ENCODE measurements at regions not wholly inside any gene's neighbourhood (a gene's known extent, or its start where the extent isn't known, plus 50 kb on each side); places are given as distances from the start of the nearest gene placed in this dataset.

DNA sequence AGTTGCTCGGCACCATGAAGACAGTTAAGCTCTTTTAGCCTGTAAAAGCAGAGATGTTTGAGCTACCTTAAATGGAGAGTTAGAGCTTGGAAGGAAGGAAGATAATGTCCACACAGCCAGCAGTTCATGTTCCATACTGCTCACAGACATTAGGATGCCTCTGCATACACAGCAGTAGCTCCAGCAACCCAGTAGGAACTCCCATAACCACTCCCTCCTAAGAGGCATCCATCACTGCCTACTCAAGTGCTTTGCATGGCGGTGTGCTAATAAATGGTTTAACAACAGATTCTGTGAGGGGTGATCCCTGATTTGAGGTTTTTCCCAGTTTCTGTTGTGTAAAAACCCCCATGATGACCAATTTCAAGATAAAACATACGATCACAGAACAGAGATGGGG lies 286.4 kb downstream of the HACE1 start:
- no peak for DNase-seq (ENCODE audit: low spot score)

DNA sequence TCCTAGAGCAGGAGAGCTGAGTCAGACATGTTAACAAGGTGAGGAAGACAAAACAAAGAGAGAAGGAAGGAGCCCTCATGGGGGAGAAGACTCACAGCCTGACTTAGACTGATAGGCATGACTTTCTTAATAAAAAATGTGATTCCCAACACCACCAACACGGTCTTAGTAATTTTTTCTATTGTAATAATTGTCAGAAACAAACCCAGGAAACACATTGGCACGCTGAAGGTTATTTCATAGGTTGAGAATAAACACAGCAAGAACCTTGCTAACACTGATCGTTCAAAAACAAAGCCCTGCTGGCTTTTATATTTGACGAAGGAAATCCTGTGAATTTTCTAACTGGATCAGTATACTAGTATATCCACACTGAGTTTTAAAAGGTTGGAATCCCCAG lies 286.8 kb downstream of the HACE1 start:
- DNase-seq (ENCODE audit: low spot score) = no peak

DNA sequence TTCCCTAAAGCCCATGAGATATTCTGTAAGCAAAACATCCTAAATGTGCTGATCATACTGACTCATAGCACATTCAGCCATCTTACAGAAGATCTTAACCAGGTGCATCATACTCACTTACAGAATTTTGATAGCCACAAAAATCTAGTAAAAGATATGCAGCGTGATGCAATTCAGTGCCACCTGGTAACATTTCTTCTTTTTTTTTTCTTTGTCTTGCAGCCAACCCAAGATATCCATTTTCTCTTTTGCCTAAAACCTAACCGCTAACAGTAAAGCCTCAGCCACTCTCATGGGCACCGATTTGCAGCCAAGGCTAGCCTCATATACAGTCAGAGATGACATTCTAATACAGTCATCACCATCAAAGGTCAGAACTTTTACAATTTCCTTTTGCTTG lies 293.3 kb downstream of the HACE1 start:
- DNase-seq (ENCODE audit: low spot score) = no peak

DNA sequence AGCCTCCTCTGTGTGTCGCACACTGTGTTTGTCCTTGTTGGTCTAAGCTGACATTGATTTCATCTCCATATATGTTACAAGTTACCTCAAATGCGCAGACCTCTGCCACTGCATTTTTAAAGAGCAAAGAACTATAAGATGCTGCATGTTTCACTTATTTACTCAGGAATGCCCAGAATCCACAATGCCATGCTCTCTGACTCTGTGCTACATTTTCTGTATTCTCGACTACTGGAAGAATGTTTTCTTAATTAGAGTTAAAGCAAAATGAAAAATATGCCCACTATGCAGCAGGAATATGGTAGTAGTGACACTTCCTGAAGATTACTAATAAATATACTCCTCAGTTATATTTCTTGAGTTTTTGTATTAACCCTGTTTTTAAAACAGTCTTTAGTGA lies 296.4 kb downstream of the HACE1 start:
- DNase-seq (ENCODE audit: low spot score) = no peak

DNA sequence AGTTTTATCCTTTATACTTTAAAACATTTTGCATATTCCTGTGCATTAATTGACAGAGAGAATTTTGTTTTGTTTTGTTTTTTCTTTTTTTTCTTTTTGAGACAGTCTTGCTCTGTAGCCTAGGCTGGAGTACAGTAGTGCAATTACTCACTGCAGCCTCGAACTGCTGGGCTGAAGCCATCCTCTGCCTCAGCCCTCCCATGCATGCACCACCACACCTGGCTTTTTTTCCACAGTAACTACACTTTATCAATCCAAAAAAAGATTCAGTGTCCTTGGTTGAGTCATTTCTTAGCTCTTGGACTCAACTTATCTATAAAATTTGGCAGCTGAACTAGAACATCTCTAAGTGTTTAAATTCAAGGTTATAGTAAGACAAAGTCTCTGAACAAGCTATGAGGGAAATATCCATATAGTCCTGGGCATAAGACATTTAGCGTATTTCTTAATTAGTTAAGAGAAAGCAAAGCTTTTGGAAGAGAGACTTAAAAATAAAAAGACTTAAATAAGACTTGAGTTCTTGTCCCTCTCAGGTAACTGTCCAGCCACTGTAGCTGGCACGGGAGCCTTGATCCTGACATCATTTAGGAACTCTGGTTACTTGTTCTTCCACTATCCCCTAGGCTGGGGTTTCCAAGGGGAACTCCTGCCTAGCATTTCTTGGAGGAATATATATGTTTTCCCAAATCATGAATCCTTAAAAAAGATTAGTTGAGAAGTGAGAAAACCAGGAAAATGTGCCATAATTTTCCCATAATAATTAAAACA lies 300.1 kb downstream of the HACE1 start:
- no peak for DNase-seq (ENCODE audit: low spot score)

DNA sequence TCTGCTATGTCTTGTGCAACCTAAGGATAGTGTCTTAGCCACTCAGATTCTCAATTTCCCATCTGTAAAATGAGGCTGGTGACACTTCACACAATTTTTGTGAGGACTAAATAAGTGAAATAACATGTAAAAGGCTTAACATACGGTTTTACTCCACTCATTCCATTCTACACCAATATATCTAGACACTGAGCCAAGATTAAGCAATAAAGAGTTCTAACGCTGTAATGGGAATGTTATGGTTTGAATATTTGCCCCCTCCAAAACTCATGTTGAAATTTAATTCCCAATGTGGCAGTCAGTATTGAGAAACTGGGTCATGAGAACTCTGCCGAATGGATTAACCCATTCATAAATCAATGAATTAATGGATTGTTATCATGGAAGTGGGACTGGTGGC lies 301.0 kb downstream of the HACE1 start:
- no peak for DNase-seq (ENCODE audit: low spot score)

DNA sequence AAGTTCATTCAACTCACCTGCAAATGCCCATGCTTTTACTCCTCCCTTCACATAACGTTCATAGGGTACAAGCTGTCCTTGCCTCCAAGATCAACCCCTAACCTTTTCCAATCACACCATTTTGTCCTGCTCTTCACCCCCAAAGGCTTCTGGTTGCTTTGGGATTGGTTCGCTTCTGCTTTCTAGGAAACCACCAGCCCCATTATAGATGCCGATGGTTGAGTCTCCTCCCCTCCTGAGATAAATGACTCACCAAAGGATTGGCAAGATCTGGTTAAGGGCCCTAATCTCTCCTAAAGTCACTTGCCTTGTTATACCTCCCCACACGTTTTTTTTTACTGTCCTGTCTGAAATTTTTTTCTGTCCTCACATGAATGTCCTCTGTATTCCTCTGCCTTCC lies 311.4 kb downstream of the HACE1 start:
- DNase-seq (ENCODE audit: low spot score) = no peak

DNA sequence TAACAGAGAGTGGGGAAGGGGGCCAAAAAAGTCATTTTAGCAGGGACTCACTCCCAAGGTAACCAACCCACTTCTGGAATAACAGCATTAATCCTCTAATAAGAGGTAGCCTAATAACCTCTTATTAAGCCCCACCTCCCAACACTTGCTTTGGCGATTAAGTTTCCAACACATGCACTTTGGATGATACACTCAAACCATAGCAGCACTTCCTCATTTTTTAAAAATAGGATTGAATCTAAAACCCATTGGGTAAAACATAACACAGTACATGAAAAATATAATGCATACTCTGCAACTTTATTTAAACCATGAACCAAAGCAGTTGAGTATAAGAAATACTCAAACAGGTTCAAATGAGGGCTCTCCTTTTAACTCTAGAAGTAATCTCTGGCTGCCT lies 318.3 kb downstream of the HACE1 start:
- no peak for DNase-seq (ENCODE audit: low spot score)

DNA sequence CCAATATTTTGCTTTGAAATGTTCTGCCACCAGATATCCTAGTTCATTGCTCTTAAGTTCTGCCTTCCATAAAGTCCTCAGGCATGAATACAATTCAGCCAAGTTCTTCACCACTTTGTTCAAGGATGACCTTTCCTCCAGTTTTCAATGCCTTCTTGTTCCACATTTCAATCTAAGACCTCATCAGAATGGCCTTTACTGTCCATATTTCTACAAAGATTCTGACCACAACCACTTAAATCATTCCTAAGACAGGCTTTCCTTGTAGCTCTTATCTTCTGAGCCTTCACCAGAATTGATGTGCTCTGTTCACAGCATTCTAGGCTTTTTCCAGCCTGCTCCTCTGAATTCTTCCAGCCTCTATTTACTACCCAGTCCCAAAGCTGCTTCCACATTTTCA lies 319.0 kb downstream of the HACE1 start:
- DNase-seq (ENCODE audit: low spot score) = no peak

DNA sequence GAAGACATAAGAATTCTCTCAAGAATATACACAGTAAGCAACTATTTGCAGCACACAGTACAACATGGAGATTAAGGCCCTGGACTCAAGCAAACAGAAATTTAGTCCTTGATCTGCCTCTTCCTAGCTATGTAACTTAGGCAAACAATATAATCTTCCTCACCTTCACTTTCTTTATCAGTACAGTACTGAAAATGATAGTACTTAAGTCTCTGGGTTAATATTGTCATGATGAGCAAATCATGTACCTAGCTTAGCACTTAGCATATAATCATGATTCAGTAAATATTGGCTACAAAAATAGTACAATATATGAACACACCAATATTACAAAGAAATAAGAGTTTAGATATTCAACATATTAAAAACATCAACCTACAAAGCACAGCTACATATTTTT lies 320.5 kb downstream of the HACE1 start:
- DNase-seq (ENCODE audit: low spot score) = no peak

DNA sequence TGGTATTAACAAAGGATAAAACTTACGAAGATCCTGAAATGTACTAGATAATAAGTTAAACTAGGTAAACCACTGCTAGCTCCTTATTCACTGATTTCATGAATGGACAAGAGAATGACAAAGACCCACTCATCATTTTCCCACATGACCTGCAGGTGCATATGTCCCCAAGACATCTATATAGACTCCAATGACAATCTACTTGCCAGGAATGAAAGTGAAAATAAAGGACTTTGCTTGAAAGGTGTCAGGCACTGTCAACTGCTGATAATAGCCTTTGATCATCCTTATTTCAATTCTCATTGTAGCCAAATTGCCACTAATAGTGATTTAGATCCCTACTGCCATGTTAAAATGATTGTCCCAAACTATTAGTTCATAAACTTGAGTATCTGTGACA lies 321.8 kb downstream of the HACE1 start:
- no peak for DNase-seq (ENCODE audit: low spot score)

DNA sequence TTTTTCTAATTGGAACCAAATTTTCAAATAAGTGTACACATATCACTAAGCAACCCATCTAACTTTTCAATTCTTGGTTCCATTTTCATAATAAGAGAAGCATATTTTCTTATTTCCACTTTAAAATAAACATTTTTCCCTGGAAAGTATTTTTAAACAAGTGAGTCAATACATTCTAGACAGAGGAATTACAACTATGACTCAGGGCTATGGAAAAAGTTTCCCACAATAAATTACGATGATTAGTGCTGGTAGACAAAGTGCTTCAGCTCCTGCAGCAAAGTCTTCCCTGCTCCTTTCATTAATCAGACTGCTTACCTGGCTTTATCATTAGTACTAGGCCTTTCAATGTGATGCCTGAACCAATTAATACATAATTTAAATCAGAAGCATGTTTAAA lies 322.5 kb downstream of the HACE1 start:
- DNase-seq (ENCODE audit: low spot score) = no peak

DNA sequence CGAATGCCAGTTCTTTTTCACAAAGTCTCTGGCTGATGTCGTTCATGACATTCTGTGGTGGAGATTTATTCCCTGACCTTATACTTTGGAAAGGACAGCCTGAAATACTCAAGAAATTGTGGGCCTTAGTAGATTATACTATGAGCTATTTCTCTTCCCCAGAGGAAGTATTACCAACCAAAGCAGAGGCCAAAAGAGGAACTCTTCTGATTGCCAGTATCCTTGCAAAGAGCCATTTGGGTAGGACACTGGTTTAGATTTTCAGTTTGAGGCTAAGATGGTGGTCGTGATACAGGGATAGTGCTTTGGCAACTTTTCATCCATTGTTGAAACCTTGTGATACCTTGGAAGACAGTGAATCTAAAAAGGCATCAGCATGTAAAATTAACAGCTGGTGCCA lies 327.3 kb downstream of the HACE1 start:
- DNase-seq (ENCODE audit: low spot score) = no peak

DNA sequence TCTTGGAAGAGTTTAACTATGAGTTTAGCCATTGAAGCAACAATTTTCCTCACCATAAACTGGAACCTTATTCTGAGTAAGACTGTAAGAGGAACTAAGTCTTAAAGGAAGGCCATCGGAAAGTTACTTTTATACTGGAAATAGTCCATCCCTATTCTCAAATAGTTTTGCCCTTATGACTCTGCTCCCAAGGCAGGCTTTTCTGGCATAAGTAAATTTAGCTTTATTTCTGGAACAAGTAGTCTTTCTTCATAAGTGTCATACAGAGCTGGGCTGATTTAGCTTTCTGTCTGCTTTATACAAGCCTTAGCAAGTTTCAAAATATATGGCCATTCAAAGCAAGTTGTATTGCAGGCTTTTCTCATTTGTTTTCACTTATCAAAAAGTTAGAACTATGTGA lies 328.1 kb downstream of the HACE1 start:
- DNase-seq (ENCODE audit: low spot score) = no peak

DNA sequence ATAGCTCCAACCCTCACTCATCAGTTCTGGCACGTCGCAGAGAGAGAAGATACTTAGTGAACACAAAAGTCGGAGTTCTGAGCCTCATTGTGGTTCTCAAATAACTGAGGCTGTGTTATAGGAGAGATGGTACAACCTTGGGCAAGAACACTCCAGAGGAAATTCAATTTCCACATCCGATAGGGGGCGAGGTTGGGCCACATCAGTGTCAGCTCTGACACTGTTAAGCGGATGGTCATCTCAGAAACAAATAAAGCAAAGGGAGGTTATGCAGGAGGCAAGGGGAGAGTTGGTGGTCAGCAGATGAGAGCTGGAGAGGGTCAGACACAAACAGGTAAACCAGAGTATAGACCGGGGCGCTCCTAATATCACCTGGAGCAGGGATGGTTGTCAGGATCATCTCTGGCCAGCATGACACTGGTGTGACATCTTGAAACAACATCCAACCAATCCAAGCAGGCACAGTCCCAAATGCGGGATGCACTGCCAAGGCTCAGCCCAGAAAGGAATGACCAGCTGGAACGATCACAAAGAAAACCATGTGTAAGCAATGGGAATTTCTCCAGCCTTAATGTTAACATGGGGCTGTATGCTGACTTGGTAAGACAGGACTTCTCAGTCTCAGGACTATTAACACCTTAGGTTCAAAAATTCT lies 331.8 kb downstream of the HACE1 start:
- DNase-seq (ENCODE audit: low spot score) = peak; percentile 60

DNA sequence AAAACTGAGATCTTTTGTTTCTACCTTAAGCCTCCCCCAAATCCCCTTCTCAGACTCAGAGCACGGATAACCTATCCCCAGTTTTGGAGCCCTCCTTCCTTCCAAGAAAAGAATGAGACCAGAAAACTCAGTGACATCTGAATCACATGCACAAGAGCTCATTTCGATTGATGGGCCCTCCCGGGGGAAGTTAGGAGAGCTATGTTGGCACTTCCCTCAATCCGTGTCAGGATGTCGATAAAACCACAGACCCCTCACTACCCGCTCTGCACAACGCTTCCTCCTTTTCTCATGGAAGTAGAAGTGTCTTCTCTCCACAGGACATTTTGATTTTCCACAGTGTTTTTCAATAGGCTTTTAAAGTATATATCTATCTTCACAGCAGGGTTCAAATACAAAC lies 332.4 kb downstream of the HACE1 start:
- DNase-seq (ENCODE audit: low spot score) = no peak

DNA sequence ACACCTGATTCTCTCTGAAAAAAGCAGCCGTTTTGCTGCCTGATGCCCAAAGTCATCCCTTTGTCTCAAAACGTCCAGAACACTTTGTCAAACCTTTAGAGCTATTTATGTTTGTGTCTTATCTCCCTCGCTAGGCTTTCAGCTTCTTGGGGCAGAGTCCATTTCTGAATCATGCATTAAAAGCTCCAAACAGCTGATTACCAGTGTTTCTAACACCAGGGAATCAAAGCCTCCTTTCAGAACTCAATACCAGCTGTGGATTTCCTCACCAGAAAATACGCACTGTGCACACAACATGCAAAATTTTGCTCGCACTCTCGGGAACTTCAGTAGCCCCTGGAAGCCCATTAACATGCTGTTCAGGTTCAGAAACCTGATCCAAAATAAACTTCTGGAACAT lies 333.3 kb downstream of the HACE1 start:
- DNase-seq (ENCODE audit: low spot score) = no peak

DNA sequence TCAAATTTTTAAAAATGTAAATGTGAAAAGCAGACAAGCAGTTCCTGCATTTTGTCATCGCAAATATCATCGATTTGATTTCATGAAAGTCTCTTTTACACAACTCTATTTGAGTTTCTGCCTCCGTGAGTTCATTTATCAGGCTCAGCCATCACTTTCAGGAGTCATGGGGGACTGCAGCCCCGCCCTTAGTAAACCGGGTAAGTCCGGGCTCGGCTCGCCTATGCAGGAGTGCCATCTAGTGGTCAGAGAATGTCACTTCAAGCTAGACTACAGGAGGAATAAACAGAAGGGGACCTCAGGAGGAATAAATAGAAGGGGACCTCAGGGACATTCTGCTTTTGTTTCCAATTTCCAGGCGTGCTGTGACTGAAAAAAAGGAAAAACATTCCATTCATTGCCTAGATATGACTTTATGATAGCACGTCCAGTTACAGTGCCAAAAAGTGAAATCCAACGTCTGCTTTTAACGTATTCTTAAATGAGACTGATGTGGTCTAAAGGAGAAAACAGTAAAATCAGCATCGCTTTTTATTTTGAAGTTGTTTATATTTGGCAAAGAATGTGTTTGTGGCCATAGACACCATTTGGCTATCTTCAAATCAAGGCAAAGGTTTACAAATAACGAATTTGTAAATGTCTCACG lies 333.9 kb downstream of the HACE1 start:
- peak; percentile 74 for DNase-seq (ENCODE audit: low spot score)

DNA sequence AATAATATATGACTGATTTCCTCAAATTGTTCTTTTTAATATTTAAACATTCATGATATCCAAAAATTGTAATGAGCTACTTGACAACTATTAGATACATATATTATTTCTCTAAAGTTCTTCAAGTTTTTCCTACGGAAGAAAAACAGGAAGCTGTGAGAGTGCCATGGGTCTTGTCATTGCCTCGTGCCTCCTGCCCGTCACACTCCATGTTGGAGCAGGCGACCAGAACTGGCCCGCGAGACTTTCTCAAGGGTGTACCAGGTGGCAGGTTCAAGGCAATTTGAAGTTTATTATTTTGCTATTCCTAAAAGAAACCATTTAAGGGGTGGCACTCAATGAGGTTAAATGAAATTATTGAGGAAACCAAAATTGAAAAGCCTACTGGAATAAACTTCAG lies 337.2 kb downstream of the HACE1 start:
- no peak for DNase-seq (ENCODE audit: low spot score)

DNA sequence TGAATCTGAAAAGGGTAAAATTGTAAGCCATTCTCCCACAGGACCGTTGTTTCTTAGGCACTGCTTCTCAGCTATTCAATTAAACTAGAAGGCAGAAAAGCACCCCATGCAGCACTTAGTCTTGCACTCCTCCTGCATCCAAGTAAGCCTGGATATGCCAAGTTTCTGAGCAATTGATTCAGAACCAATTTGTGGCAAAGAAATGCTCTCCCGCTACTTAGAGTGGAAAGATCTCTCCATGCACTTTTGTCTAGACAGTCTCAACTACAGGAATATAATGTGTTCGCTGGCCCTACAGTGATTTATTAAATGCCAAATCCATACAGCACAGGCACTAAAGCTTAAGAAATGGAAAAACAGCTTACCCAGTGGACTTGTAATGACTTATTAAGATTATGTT lies 338.5 kb downstream of the HACE1 start:
- DNase-seq (ENCODE audit: low spot score) = no peak

DNA sequence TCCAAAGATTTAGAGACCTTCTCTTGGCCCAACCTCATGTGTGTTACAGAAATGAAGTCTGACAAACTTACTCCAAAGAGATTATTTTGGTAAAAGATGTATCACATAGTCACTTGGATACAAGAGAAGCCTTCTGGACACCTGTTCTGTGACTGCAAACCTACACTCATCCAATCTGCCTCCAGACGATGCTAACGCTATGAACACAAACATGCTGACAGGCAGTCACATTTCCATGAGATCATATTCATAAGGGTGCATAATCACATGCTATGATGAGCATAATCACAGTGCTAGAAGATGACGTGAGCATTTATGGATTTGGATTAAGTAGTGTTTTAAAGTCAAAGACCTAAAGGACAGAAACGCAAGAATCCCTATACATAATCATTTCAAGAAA lies 340.2 kb downstream of the HACE1 start:
- no peak for DNase-seq (ENCODE audit: low spot score)

DNA sequence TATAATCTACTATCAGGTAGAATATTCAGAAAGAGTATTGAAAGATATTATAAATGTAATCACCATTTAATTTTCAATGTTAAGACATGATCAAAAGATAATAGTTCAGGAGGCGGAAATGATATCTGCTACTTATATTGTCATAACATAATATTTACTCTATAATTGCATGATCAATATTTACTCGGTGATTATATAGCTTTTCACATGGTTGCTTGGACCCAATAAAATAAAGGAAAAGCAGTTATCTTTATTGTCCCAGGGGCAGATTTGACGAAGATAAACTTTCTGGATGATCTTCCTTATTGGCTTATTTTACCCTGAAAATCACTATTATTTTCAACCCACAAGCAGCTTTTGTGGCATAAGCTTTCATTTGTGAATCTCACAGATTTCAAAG lies 350.4 kb downstream of the HACE1 start:
- no peak for DNase-seq (ENCODE audit: low spot score)

DNA sequence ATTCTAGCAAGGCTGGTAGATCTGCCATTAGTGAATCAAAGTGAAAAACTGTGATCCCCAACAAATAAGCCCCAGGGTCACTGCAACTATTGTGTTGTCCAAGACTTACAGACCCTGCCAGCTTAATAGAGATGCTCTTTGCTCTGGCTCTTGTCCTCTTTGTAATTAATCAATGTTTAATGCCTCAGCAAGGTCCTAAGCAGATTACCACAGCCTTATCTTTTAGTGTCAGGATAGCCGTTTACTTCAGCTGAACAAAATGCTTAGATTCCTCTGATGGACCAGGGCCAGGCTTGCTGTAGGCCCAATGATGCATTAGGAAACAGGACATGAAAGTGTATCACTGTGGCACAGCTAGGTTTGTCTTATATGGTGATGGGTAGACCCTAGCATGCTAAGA lies 353.3 kb downstream of the HACE1 start:
- DNase-seq (ENCODE audit: low spot score) = no peak

DNA sequence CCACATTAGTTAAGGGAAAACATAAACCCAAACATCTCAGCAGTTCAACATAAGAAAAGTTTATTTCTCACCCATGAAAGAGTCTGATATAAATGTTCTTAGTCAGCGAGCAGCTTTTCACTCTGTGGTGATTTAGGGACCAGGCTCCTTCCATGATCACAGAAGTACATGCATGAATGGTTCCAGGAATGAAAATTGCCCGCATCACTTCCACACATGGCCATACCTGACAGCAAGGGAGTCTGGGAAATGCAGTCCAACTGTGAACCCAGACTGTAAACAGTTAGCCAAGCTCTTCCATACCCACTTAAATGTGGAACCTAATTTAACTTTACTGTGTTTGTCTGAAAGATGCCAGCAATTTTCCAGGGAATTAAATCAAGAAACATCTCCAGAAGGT lies 353.9 kb downstream of the HACE1 start:
- no peak for DNase-seq (ENCODE audit: low spot score)

All from ecto neural progenitor cell (in vitro differentiated cells).